ENCODE measurements at regions not wholly inside any gene's neighbourhood (a gene's known extent, or its start where the extent isn't known, plus 50 kb on each side); places are given as distances from the start of the nearest gene placed in this dataset.

- intact Hi-C loops (cut with DNase I; ENCODE audit: low total_unique reads) = no loop called here
- peaks cover 0 to 5% (median 0%) of the 10 kb centered on the region in 4 donors for H3K9me3 ChIP-seq
- H3K36me3 ChIP-seq = no peaks in the 10 kb centered on the region
- WGBS, 5 donors = 21 to 42% (median 31%) methylated on average over 1 of the region's 1 CpG
- H3K27me3 ChIP-seq = peaks cover 0 to 4% (median 0%) of the 10 kb centered on the region in 3 donors
- no peak for TF ChIP-seq POLR2A (IDR thresholded peaks at IDR 0.05)
- no peak for TF ChIP-seq EP300 (IDR thresholded peaks at IDR 0.05)
- no peak for TF ChIP-seq CTCF (IDR thresholded peaks at IDR 0.05)
- TF ChIP-seq POLR2AphosphoS5 (IDR thresholded peaks at IDR 0.05) = no peak
- no peak overlapping the region for H3K27ac ChIP-seq
- no peak overlapping the region for H3K4me3 ChIP-seq
- DNase-seq = no peak
- no peaks in the 10 kb centered on the region for H3K4me1 ChIP-seq
These were observed 274.4 kb upstream of the PCSK5 start for GRCh38 chr9:75616052-75616451.

GRCh38 chr9:75616841-75617566 lies 273.5 kb upstream of the PCSK5 start:
- intact Hi-C loops (cut with DNase I; ENCODE audit: low total_unique reads) = no loop called here
- 83 to 93% (median 90%) methylated on average over 3 of the region's 3 CpGs for WGBS, 5 donors
- peaks cover 0 to 4% (median 0%) of the 10 kb centered on the region in 3 donors for H3K27me3 ChIP-seq
- DNase-seq = no peak
- no peak overlapping the region for H3K27ac ChIP-seq
- H3K9me3 ChIP-seq = peaks cover 0 to 5% (median 0%) of the 10 kb centered on the region in 4 donors
- TF ChIP-seq POLR2AphosphoS5 (IDR thresholded peaks at IDR 0.05) (no peak), EP300 (IDR thresholded peaks at IDR 0.05) (no peak), CTCF (IDR thresholded peaks at IDR 0.05) (no peak), POLR2A (IDR thresholded peaks at IDR 0.05) (no peak)
- no peaks in the 10 kb centered on the region for H3K4me1 ChIP-seq
- H3K4me3 ChIP-seq = no peak overlapping the region
- H3K36me3 ChIP-seq = no peaks in the 10 kb centered on the region

GRCh38 chr9:75623462-75623861 lies 267.0 kb upstream of the PCSK5 start:
- no peak for DNase-seq
- Histone ChIP-seq H3K9me3 (peaks cover 0 to 7% (median 4%) of the 10 kb centered on the region in 4 donors), H3K27me3 (peaks cover 0 to 10% (median 0%) of the 10 kb centered on the region in 3 donors), H3K27ac (no peak overlapping the region), H3K4me3 (no peak overlapping the region), H3K36me3 (no peaks in the 10 kb centered on the region), H3K4me1 (no peaks in the 10 kb centered on the region)
- intact Hi-C loops (cut with DNase I; ENCODE audit: low total_unique reads) = no loop called here
- TF ChIP-seq CTCF (IDR thresholded peaks at IDR 0.05) = no peak
- no peak for TF ChIP-seq POLR2AphosphoS5 (IDR thresholded peaks at IDR 0.05)
- no peak for TF ChIP-seq EP300 (IDR thresholded peaks at IDR 0.05)
- no peak for TF ChIP-seq POLR2A (IDR thresholded peaks at IDR 0.05)

GRCh38 chr9:75624998-75625397 lies 265.5 kb upstream of the PCSK5 start:
- Histone ChIP-seq H3K36me3 (no peaks in the 10 kb centered on the region), H3K27ac (no peak overlapping the region), H3K27me3 (peaks cover 0 to 10% (median 0%) of the 10 kb centered on the region in 3 donors), H3K9me3 (peaks cover 0 to 7% (median 3%) of the 10 kb centered on the region in 4 donors), H3K4me1 (no peaks in the 10 kb centered on the region), H3K4me3 (no peak overlapping the region)
- WGBS, 5 donors = 48 to 84% (median 53%) methylated on average over 2 of the region's 2 CpGs
- DNase-seq = no peak
- TF ChIP-seq POLR2A (IDR thresholded peaks at IDR 0.05) = no peak
- TF ChIP-seq EP300 (IDR thresholded peaks at IDR 0.05) = no peak
- TF ChIP-seq CTCF (IDR thresholded peaks at IDR 0.05) = no peak
- no peak for TF ChIP-seq POLR2AphosphoS5 (IDR thresholded peaks at IDR 0.05)
- intact Hi-C loops (cut with DNase I; ENCODE audit: low total_unique reads) = no loop called here

Data from stomach (tissue), 8 donors.